Lower leg skin (tissue), 4 donors: ENCODE measurements at regions not wholly inside any gene's neighbourhood (a gene's known extent, or its start where the extent isn't known, plus 50 kb on each side); places are given as distances from the start of the nearest gene placed in this dataset.
A peak's percentile ranks its signal among the peaks of the same experiment; 100 is the strongest.

Source experiments
- DNase-seq, 2 donors: peaks; one replicate each; pipeline ENCODE4 v3.0.0-alpha.2; 2019; ENCODE audit warnings: low spot score in 2 of 2
- H3K4me3 ChIP-seq: fragments of 200-600 bp; sonication (generic); 2 replicates; pipeline ENCODE4 v1.5.1; 2017; ENCODE audit warnings: mild to moderate bottlenecking, low read depth; ENCODE audit not compliant: poor library complexity, severe bottlenecking
- CTCF ChIP-seq, 3 donors: fragments of 450-650 bp; IDR thresholded peaks; one replicate each; pipeline ENCODE4 v1.5.1; 2016; ENCODE audit warnings: antibody characterized with exemption in 3 of 3, mild to moderate bottlenecking in 3 of 3, moderate library complexity in 2 of 3
- POLR2A ChIP-seq, 2 donors: fragments of 450-650 bp; IDR thresholded peaks; one replicate each; pipeline ENCODE4 v1.6.1; 2016 to 2017; ENCODE audit warnings: antibody characterized with exemption in 2 of 2, mild to moderate bottlenecking in 1 of 2, moderate library complexity in 1 of 2
- WGBS, 2 donors: methylation state at CpG; one replicate each; pipeline ENCODE4 v1.1.5; 2018; 5-methylcytosine and 5-hydroxymethylcytosine counted together
- intact Hi-C: fragments of 100-400 bp; cut with DNase I; formaldehyde crosslinking; loops from one replicate; pipeline ENCODE4 v1.15.0; 2023; ENCODE audit warnings: low total_unique reads

GRCh38 chr20:53753880-53754459 is 160.3 kb upstream of the ZNF217 start:
- WGBS, 2 donors = 46 to 47% methylated on average over 2 of the region's 2 CpGs

GRCh38 chr20:53752971-53753879 is 159.6 kb upstream of the ZNF217 start:
- H3K4me3 ChIP-seq = no peak overlapping the region
- intact Hi-C loops = no loop called here
- DNase-seq = no peak
- WGBS, 2 donors = 57 to 59% methylated on average over 16 of the region's 16 CpGs
- TF ChIP-seq CTCF (IDR thresholded peaks at IDR 0.05) (no peak), POLR2A (IDR thresholded peaks at IDR 0.05) (no peak)

More at GRCh38 chr20:53753880-53754459, 160.3 kb upstream of the ZNF217 start:
- intact Hi-C loops = no loop called here
- no peak overlapping the region for H3K4me3 ChIP-seq
- no peak for DNase-seq
- TF ChIP-seq CTCF (IDR thresholded peaks at IDR 0.05) = no peak
- no peak for TF ChIP-seq POLR2A (IDR thresholded peaks at IDR 0.05)

GRCh38 chr20:53752583-53752970 is 158.9 kb upstream of the ZNF217 start:
- no peak for DNase-seq
- no peak overlapping the region for H3K4me3 ChIP-seq
- intact Hi-C loops = no loop called here
- TF ChIP-seq CTCF (IDR thresholded peaks at IDR 0.05) = no peak
- no peak for TF ChIP-seq POLR2A (IDR thresholded peaks at IDR 0.05)
- 84 to 91% methylated on average over 3 of the region's 3 CpGs for WGBS, 2 donors

- DNase-seq = no peak
- intact Hi-C loops = loop anchor here (1.0 kb wide), 1 partner anchor 41 kb away; no protein-coding TSS in a partner anchor
- H3K4me3 ChIP-seq = no peak overlapping the region
- 17 to 18% methylated on average over 9 of the region's 9 CpGs for WGBS, 2 donors
- TF ChIP-seq POLR2A (IDR thresholded peaks at IDR 0.05) = no peak
- TF ChIP-seq CTCF (IDR thresholded peaks at IDR 0.05) = no peak
Measured at GRCh38 chr20:53751620-53752318, 158.1 kb upstream of the ZNF217 start.

- no peak overlapping the region for H3K4me3 ChIP-seq
- 27 to 31% methylated on average over 14 of the region's 14 CpGs for WGBS, 2 donors
- intact Hi-C loops = loop anchor here (1.0 kb wide), 1 partner anchor 41 kb away; no protein-coding TSS in a partner anchor
- TF ChIP-seq CTCF (IDR thresholded peaks at IDR 0.05) = no peak
- no peak for TF ChIP-seq POLR2A (IDR thresholded peaks at IDR 0.05)
- DNase-seq = peak in 1 of 2 donors; percentile 62
Measured at GRCh38 chr20:53750827-53751619, 157.4 kb upstream of the ZNF217 start.
